Activated T-cell treated with anti-CD3 and anti-CD28 coated beads, Interleukin-2, amount 50 U/mL, for 72 hours (primary cell): ENCODE measurements at regions not wholly inside any gene's neighbourhood (a gene's known extent, or its start where the extent isn't known, plus 50 kb on each side); places are given as distances from the start of the nearest gene placed in this dataset.
"Not testable (repeated sequence)": the region's sequence is repeated elsewhere in the genome, so short reads cannot be mapped to it uniquely, and the experiment has no call there.

Experiments
- ATAC-seq, 2 donors: fragments of 150-1000 bp; cut with Tn5 transposase; replicated peaks in 1 of 2; 2 replicates each; pipeline ENCODE4 v1.10.0; 2021; ENCODE audit warnings: moderate library complexity in 2 of 2, mild to moderate bottlenecking in 1 of 2
- DNase-seq, 2 donors: peaks; one replicate each; pipeline ENCODE4 v3.0.0; 2021 to 2022; ENCODE audit warnings: mixed read lengths in 1 of 2
- H3K27ac Mint-ChIP-seq: one replicate; pipeline ENCODE4 v1.8.0; 2022; ENCODE audit warnings: mild to moderate bottlenecking, moderate library complexity, mixed read lengths
- H3K27me3 Mint-ChIP-seq: one replicate; pipeline ENCODE4 v1.8.0; 2022; ENCODE audit warnings: low read depth, mixed read lengths
- H3K36me3 Mint-ChIP-seq, 2 donors: one replicate each; pipeline ENCODE4 v1.8.0; 2022; ENCODE audit warnings: mixed read lengths in 2 of 2, mild to moderate bottlenecking in 1 of 2; ENCODE audit not compliant: insufficient read depth in 2 of 2
- H3K4me1 Mint-ChIP-seq: one replicate; pipeline ENCODE4 v1.8.0; 2022; ENCODE audit warnings: low read depth, mixed read lengths
- H3K4me3 Mint-ChIP-seq, 2 donors: one replicate each; pipeline ENCODE4 v1.8.0; 2022; ENCODE audit warnings: mild to moderate bottlenecking in 2 of 2, mixed read lengths in 2 of 2, moderate library complexity in 2 of 2
- H3K9me3 Mint-ChIP-seq, 2 donors: one replicate each; pipeline ENCODE4 v1.8.0; 2022; ENCODE audit warnings: mixed read lengths in 2 of 2

GRCh38 chr6:140380427-140381218 lies 1006.2 kb upstream of the CITED2 start:
- H3K4me1 Mint-ChIP-seq: no peaks in the 10 kb centered on the region
- DNase-seq (no peak), ATAC-seq (no peak)
- H3K36me3 Mint-ChIP-seq: no peaks in the 10 kb centered on the region
- no peaks in the 10 kb centered on the region for H3K27me3 Mint-ChIP-seq
- H3K27ac Mint-ChIP-seq: no peak overlapping the region
- no peak overlapping the region for H3K4me3 Mint-ChIP-seq
- H3K9me3 Mint-ChIP-seq: peaks cover 2 to 3% of the 10 kb centered on the region in 2 donors

DNA sequence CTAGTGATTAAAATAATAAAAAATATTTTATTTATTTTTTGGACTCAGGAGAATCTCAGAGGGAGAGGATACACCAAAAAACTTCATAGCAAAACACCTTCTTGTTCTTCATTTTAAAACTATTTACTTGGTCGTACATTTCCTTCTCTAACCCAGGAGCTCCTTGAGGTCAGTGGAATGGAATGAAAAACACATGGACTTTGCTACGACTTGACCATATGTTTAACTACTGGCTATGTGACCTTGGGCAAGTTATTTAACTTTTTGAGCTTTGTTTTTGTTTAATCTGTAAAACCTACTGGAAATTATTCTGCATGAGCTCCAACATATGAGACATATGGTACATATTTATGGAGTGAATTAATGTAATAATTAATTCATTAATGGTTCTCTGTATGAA lies 1005.5 kb upstream of the CITED2 start:
- Mint-ChIP-seq H3K36me3 (no peaks in the 10 kb centered on the region), H3K27ac (no peak overlapping the region), H3K9me3 (peaks cover 2% of the 10 kb centered on the region in 2 donors), H3K27me3 (no peaks in the 10 kb centered on the region), H3K4me3 (no peak overlapping the region), H3K4me1 (no peaks in the 10 kb centered on the region)
- ATAC-seq (no peak), DNase-seq (no peak)

DNA sequence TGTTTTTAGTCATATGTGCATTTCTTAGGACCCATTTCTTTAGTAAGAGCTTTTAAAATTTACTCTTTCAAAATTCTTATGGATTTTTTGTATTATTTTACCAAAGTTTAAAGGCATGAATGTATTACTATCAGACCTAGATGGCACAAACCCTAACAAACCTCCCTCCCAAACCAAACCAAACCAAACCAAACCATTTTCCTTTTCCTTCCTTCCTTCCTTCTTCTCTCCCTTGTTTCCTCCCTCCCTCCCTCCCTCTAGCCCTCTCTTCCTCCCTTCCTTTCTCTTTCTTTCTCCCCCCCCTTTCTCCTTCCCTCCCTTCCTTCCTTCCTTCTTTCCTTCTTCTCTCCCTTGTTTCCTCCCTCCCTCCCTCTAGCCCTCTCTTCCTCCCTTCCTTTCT lies 1001.8 kb upstream of the CITED2 start:
- H3K27me3 Mint-ChIP-seq: no peaks in the 10 kb centered on the region
- DNase-seq: no peak
- ATAC-seq: no peak
- peaks cover 2 to 3% of the 10 kb centered on the region in 2 donors for H3K36me3 Mint-ChIP-seq
- no peaks in the 10 kb centered on the region for H3K9me3 Mint-ChIP-seq
- no peaks in the 10 kb centered on the region for H3K4me1 Mint-ChIP-seq
- no peak overlapping the region for H3K4me3 Mint-ChIP-seq
- H3K27ac Mint-ChIP-seq: no peak overlapping the region

GRCh38 chr6:140373728-140374127 lies 999.3 kb upstream of the CITED2 start:
- not testable (repeated sequence) for H3K4me1 Mint-ChIP-seq, ATAC-seq

GRCh38 chr6:140372064-140372463 lies 997.6 kb upstream of the CITED2 start:
- DNase-seq (no peak), ATAC-seq (no peak)
- Mint-ChIP-seq H3K27ac (no peak overlapping the region), H3K9me3 (no peaks in the 10 kb centered on the region), H3K4me3 (no peak overlapping the region), H3K27me3 (no peaks in the 10 kb centered on the region), H3K36me3 (peaks cover 2 to 3% of the 10 kb centered on the region in 2 donors), H3K4me1 (no peaks in the 10 kb centered on the region)

More at GRCh38 chr6:140373728-140374127, 999.3 kb upstream of the CITED2 start:
- not testable (repeated sequence) for H3K36me3 Mint-ChIP-seq, DNase-seq, H3K27ac Mint-ChIP-seq, H3K9me3 Mint-ChIP-seq, H3K4me3 Mint-ChIP-seq, H3K27me3 Mint-ChIP-seq

DNA sequence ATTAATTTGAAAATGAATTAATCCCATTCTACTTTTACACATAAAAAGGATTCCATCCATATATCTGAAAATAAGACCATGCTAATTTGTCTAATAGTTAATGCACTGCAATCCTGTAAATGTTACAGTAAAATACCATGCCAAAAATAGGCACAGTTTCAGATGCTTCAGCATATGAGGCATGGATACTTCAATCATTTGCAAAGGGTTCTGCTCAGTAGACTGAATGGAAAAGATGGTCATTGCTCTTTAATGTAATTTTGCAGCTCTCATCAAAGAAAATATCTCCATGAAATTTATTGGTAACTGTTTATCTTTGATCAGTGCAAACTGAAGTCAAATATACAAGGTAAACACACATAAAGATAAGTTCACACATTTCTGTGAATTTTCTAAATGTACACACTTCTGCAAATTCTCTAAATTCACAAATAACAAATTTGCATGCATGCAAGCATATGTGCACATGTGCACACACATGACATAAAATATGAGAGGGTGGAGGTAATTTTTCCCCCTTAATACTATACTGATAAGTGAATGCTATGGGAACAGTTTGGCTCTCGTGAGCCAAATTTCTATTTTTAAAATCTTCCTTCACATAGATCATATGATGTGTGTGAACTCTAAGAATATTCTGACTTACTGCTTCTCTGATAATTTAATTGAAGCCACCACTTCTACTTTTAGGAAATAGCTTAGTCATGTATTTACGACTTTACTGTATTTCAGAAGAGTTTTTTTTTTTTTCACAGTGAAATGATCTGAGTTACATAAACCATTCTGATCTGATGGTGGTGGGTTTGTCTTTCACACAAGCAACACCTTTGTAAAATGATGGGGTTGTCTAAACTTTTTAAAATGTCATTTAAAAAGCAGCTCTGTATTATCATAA lies 996.8 kb upstream of the CITED2 start:
- Mint-ChIP-seq H3K9me3 (no peaks in the 10 kb centered on the region), H3K4me1 (no peaks in the 10 kb centered on the region), H3K36me3 (peaks cover 2 to 3% of the 10 kb centered on the region in 2 donors), H3K4me3 (no peak overlapping the region), H3K27me3 (no peaks in the 10 kb centered on the region), H3K27ac (no peak overlapping the region)
- DNase-seq (no peak), ATAC-seq (no peak)

- Mint-ChIP-seq H3K9me3 (peaks cover under 1 to 2% of the 10 kb centered on the region in 2 donors), H3K27me3 (no peaks in the 10 kb centered on the region), H3K4me1 (no peaks in the 10 kb centered on the region), H3K4me3 (no peak overlapping the region), H3K36me3 (peaks cover 2 to 3% of the 10 kb centered on the region in 2 donors), H3K27ac (no peak overlapping the region)
- ATAC-seq: no peak
- DNase-seq: no peak
These were observed 996.0 kb upstream of the CITED2 start for GRCh38 chr6:140370441-140370840.

- ATAC-seq (no peak), DNase-seq (no peak)
- Mint-ChIP-seq H3K4me1 (no peaks in the 10 kb centered on the region), H3K36me3 (peaks cover 0 to 2% of the 10 kb centered on the region in 2 donors), H3K27me3 (no peaks in the 10 kb centered on the region), H3K27ac (no peak overlapping the region), H3K9me3 (peaks cover 2 to 8% of the 10 kb centered on the region in 2 donors), H3K4me3 (no peak overlapping the region)
These were observed 992.5 kb upstream of the CITED2 start for GRCh38 chr6:140366991-140367390.

DNA sequence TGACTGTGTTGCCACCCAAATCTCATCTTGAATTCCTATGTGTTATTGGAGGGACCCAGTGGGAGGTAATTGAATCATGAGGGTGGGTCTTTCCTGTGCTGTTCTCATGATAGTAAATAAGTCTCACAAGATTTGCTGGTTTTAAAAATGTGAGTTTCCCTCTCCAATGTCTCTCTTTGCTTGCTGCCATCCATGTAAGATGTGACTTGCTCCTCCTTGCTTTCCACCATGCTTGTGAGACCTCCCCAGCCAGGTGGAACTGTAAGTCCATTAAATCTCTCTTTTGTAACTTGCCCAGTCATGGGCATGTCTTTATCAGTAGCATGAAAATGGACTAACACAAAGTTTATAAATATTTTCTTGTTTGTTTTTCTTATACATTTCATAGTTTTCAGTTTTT lies 990.5 kb upstream of the CITED2 start:
- Mint-ChIP-seq H3K4me1 (no peaks in the 10 kb centered on the region), H3K9me3 (peaks cover 2 to 8% of the 10 kb centered on the region in 2 donors), H3K27me3 (no peaks in the 10 kb centered on the region), H3K27ac (no peak overlapping the region), H3K36me3 (peaks cover 0 to 2% of the 10 kb centered on the region in 2 donors), H3K4me3 (no peak overlapping the region)
- DNase-seq: no peak
- no peak for ATAC-seq

DNA sequence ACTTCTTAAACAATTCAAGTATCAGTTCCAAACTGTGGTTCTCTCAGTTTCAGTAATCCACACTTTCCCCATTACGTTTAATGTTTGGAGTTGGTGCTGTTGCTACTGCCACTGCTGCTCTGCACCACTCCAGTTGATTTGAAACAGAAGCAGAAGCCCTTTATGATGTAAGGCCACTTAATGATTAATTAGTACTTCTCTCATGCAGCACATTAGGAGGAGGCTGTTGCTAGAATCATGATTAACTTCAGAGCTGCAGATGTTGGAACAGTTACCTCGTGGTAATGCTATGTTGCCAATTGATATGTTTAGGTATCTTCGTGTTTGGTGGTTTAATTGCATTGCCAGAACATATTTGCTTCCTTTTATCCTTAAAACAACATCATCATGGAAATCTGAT lies 986.2 kb upstream of the CITED2 start:
- H3K27ac Mint-ChIP-seq: no peak overlapping the region
- H3K9me3 Mint-ChIP-seq: peaks cover 0 to 8% of the 10 kb centered on the region in 2 donors
- H3K4me3 Mint-ChIP-seq: no peak overlapping the region
- H3K4me1 Mint-ChIP-seq: no peaks in the 10 kb centered on the region
- H3K36me3 Mint-ChIP-seq: peaks cover 0 to 2% of the 10 kb centered on the region in 2 donors
- ATAC-seq (no peak), DNase-seq (no peak)
- H3K27me3 Mint-ChIP-seq: peaks cover 5% of the 10 kb centered on the region

DNA sequence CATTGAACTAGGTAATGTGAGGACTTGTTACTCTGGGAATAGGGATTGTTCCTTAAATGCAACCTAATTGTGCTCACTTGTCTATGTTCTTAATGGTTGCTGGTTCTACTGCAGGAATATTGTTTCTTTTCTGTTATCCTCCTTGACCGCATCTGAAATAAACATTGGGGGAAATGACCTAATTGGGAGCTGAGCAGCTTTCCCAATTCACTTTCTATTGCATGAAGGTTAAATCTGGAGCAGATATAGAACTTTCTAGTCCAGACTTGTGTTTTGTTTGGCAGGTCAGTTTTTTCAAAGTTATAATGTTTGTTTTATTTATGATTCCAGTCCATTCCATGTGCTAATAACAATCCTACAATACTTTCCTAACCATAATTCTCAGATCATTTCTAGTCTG lies 981.0 kb upstream of the CITED2 start:
- Mint-ChIP-seq H3K4me1 (no peaks in the 10 kb centered on the region), H3K27me3 (peaks cover 18% of the 10 kb centered on the region), H3K4me3 (no peak overlapping the region), H3K27ac (no peak overlapping the region), H3K9me3 (no peaks in the 10 kb centered on the region), H3K36me3 (no peaks in the 10 kb centered on the region)
- ATAC-seq: no peak
- DNase-seq: no peak

DNA sequence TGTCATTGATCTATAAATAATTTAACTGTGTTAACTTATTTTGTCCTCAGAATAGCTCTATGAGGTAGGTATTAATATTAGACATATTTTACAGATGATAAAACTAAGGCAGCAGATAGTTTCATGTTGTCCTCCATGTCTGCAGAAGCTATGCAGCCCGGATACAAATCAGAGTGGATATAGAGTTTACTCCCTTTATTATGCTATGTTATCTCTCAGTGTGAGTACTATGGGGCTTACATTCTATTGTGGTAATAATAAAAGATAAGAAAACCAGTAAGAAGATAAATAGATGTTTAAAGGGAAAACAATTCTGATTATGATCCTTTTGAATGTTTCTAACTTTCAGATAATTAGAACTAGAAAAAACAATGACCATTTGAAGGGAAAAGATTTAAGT lies 979.8 kb upstream of the CITED2 start:
- DNase-seq (no peak), ATAC-seq (no peak)
- H3K9me3 Mint-ChIP-seq: no peaks in the 10 kb centered on the region
- H3K27me3 Mint-ChIP-seq: peaks cover 18% of the 10 kb centered on the region
- H3K4me1 Mint-ChIP-seq: no peaks in the 10 kb centered on the region
- H3K4me3 Mint-ChIP-seq: no peak overlapping the region
- H3K36me3 Mint-ChIP-seq: no peaks in the 10 kb centered on the region
- H3K27ac Mint-ChIP-seq: no peak overlapping the region

DNA sequence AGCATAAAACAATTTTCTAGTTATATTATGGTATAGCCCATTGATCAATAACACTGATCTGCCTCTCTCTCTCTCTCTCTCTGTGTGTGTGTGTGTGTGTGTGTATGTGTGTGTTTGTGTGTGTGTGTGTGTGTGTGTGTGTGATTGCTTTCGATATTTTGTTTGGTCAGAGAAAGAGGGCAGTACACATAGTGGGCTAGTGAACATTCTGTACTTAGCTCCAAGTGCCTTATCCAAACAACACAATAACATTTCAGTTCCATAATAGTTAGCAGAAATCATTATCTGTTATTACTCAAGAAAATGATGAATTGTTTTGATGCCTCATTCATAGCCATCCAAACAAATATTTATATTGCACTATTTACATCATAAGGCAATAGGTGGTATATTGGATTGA lies 979.1 kb upstream of the CITED2 start:
- no peaks in the 10 kb centered on the region for H3K9me3 Mint-ChIP-seq
- ATAC-seq (no peak), DNase-seq (no peak)
- H3K4me1 Mint-ChIP-seq: no peaks in the 10 kb centered on the region
- no peaks in the 10 kb centered on the region for H3K36me3 Mint-ChIP-seq
- no peak overlapping the region for H3K4me3 Mint-ChIP-seq
- H3K27me3 Mint-ChIP-seq: peaks cover 12% of the 10 kb centered on the region
- H3K27ac Mint-ChIP-seq: no peak overlapping the region
